ENCODE measurements at regions not wholly inside any gene's neighbourhood (a gene's known extent, or its start where the extent isn't known, plus 50 kb on each side); places are given as distances from the start of the nearest gene placed in this dataset.

- no peak for DNase-seq (ENCODE audit: low spot score)
These were observed 407.9 kb downstream of the PLA2G4A start for GRCh38 chr1:187236676-187237075.

DNA sequence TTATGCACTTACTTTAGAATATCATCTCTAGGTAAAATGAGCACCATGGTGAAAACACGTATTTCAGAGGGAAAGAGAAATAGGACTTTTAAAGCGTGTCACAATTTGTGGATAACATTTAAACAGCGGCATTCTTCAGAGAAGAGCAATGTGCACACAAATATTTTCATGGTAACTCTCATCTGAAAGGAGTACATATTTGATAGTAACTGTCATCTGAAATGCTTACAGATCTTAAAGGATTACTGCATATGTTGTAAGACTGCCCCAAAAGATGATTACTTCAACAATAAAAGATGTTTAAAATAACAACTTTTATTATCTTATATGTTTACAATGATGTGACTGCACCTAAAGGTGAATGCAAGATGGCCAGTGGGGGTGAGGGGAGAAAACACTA lies 408.8 kb downstream of the PLA2G4A start:
- no peak for DNase-seq (ENCODE audit: low spot score)

- no peak for DNase-seq (ENCODE audit: low spot score)
These were observed 413.2 kb downstream of the PLA2G4A start for GRCh38 chr1:187241971-187242370.

GRCh38 chr1:187244623-187245022 lies 415.9 kb downstream of the PLA2G4A start:
- DNase-seq (ENCODE audit: low spot score): no peak

- no peak for DNase-seq (ENCODE audit: low spot score)
These were observed 416.5 kb downstream of the PLA2G4A start for GRCh38 chr1:187245201-187245600.

- no peak for DNase-seq (ENCODE audit: low spot score)
These were observed 420.4 kb downstream of the PLA2G4A start for GRCh38 chr1:187249196-187249595.

DNA sequence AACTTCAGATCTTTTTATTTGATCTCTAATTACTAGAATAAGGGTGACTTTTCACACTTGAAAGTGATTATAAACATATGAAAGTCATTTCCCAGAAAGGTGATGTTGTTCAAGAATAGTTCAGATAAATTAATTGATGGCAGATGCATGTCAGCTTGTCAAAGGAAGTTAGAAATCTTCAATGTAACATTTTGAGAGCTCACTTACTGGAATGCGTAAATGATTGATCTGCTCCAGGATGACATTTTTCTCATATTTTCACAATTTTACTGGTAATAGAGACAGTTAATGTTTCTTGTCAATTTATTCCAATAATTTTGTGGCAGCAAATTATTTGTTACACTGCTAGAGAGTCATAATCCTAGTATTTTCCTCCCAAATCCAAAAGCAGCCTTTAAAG lies 424.2 kb downstream of the PLA2G4A start:
- no peak for DNase-seq (ENCODE audit: low spot score)

DNA sequence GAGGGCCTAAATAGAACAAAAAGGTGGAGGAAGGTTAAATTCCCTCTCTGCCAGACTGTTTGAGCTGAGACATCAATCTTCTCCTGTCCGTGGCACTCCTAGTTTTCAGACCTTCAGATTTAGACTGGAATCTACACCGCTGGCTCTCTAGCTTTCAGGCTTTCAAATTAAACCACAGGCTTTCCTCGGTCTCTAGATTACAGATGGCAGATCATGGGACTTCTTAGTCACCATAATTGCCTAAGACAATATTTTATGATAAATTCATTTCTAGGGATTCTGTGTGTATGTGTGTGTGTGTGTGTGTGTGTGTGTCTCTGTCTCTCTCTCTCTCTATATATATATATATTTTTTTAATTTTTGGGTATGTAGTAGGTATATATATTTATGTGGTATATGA lies 428.7 kb downstream of the PLA2G4A start:
- DNase-seq (ENCODE audit: low spot score): no peak

- no peak for DNase-seq (ENCODE audit: low spot score)
These were observed 432.9 kb downstream of the PLA2G4A start for GRCh38 chr1:187261637-187262036.

GRCh38 chr1:187262731-187263130 lies 434.0 kb downstream of the PLA2G4A start:
- DNase-seq (ENCODE audit: low spot score): no peak

DNA sequence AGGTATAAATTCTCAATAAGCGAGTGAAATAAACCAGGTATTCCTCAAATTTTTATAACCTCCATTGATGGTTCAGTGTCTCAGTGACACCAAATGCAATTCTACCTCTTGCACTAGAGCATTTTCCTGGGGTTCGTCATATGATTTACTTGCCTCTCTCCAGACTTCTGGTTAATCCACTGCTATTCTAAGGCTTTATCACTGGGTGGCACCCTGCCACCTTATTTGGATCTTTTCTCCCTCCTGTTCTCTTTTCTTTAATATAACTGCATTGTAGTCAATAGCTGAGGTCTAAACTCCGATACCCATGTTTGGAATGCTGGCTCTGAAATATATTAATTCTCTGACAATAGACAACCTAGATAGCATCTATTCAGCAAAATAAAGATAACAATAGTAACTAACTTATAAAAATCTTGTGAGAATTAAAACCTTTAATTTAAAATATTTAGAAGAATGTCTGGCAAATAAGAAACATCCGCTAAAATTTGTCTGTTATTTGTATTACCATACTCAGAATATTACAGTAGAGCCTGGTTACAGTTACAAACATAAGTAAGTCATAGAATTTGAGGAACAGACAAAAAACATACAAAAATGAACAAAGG lies 436.4 kb downstream of the PLA2G4A start:
- peak; percentile 22 for DNase-seq (ENCODE audit: low spot score)

- DNase-seq (ENCODE audit: low spot score): no peak
These were observed 437.3 kb downstream of the PLA2G4A start for GRCh38 chr1:187266051-187266450.

DNA sequence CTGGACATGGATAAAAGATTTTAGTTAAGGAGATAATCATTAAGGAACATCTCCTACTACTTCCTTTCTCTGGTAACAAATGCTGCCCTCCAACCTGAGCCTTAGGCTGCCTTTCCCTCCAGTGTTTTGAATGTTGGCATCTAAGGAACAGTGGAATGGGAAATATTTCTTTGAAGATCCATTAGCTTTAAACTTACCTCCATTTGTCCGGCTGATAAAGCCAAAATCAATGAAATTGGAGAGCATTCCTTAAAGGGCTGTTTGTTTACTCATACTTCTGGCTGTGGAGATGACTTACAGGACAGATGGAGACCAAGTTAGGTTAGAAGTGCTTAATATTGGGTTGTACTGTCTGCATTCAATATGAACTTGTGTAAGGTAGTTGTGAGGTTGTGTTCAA lies 439.1 kb downstream of the PLA2G4A start:
- no peak for DNase-seq (ENCODE audit: low spot score)

DNA sequence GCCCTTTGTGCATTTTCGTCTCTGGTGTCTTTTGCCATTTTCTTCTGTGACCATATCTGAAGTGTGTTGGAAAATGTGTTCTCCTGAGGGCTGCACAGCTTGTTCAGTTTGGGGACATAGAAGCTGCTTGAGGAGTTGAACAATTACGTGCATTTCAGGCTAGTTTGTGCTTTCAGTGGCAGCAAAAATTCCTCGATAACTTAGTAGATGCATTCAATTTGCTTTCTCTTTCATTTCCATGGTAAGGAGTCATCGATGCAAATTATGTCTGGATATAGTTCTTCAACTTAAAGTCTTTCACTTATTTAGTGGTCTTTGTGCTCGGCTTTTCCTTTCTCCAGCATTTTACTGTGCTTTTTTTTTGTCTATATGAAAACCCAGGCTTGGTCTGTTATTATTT lies 441.5 kb downstream of the PLA2G4A start:
- DNase-seq (ENCODE audit: low spot score): no peak

- DNase-seq (ENCODE audit: low spot score): no peak
These were observed 446.6 kb downstream of the PLA2G4A start for GRCh38 chr1:187275346-187275745.

- no peak for DNase-seq (ENCODE audit: low spot score)
These were observed 447.3 kb downstream of the PLA2G4A start for GRCh38 chr1:187275985-187276575.

DNA sequence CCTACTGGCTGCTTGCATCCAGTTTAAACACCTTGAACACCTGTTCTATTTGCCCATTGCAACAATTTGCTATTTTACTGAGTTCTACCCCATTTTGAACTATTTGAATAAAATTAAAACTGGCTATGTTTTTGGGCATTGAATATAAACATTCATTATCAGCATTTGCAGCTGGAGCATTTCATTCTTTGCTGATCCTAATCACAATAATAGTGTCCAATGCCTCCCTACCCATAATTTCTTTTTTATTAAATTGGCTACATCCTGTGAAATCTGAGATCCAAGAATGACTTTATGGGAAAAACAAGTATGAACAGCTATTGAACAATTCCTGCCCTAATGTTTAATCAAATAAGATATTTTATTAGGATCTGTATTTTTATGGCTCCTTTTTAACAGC lies 447.9 kb downstream of the PLA2G4A start:
- DNase-seq (ENCODE audit: low spot score): no peak

DNA sequence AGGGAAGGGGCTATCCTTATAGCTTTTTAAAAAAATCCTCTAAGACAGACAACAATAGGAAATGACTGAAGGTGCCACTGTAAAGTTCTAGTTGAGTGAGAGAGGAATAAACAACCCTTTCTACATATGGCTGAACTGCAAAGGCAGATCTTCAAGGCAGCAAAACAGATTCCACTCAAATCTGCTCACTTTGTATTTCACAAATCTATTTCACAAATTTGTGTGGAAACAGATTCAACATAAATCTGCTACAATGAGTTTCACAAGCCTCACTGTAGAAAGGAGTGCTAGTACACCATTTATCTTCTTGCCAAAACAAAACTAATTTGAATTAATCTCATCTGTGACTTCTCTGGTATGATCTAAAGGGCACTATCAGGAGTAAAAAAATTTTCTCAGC lies 451.3 kb downstream of the PLA2G4A start:
- no peak for DNase-seq (ENCODE audit: low spot score)

GRCh38 chr1:187281085-187281484 lies 452.3 kb downstream of the PLA2G4A start:
- DNase-seq (ENCODE audit: low spot score): no peak

DNA sequence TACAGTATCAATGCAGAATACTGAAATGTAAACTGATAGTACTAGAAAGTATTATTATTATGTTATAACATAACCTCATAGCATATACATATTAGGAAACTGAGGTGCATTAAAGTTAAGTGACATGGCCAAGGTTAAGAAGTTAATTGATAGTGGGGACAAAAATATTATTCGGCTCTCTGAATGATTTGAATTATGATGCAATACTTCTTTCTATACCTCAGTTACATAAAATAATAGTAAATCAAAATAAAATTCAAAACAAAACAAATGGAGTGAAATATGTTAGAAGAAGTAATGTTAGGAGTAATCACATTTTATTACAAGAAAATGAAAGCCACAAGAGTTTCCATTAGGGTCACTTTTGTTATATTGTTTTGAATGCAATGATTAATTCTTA lies 455.2 kb downstream of the PLA2G4A start:
- no peak for DNase-seq (ENCODE audit: low spot score)

DNA sequence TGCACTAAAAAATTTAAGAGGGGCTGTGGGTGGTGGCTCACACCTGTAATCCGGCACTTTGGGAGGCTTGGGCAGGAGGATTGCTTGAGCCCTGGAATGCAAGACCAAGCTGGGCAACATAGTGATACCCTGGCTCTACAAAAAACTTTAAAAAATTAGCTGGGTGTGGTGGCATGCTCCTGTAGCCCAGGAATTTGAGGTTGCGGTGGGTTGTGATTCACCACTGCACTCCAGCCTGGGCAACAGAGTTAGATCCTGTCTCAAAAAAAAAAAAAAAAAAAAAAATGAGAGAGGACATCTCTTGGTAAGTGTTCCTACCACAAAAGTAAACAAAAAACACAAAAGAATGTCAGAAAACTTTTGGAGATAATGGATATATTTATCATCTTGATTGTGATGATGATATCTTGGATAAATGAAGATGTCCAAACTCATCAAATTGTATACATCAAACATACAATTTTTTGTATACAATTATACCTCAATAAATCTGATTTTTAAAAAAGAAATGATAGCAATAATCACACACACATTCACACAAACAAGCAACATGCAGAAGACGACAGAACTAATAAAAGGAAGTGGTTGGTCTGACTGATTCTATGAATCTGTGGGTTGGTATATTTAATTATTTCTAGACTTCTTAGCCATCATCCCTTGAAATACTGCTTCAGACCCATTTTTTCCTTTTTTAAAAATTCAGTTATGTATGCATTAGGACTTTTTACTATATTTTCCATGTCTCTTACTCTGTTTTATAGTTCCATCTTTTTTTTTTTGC lies 465.9 kb downstream of the PLA2G4A start:
- no peak for DNase-seq (ENCODE audit: low spot score)

GRCh38 chr1:187300081-187300480 lies 471.3 kb downstream of the PLA2G4A start:
- DNase-seq (ENCODE audit: low spot score): no peak

GRCh38 chr1:187306710-187307415 lies 478.1 kb downstream of the PLA2G4A start:
- DNase-seq (ENCODE audit: low spot score): no peak

Measured in LoVo (cell line).